Skeletal muscle tissue (tissue), 3 donors: ENCODE measurements at regions not wholly inside any gene's neighbourhood (a gene's known extent, or its start where the extent isn't known, plus 50 kb on each side); places are given as distances from the start of the nearest gene placed in this dataset.
A peak's percentile ranks its signal among the peaks of the same experiment; 100 is the strongest.

Source experiments
- H3K27ac ChIP-seq: one replicate; pipeline ENCODE4 v1.7.0; 2013; ENCODE audit warnings: mild to moderate bottlenecking, low read depth, low read length, inconsistent platforms
- H3K27me3 ChIP-seq, 3 donors: one replicate each; pipeline ENCODE4 v1.7.0; 2013; ENCODE audit warnings: low read length in 3 of 3; ENCODE audit not compliant: control insufficient read depth in 3 of 3, insufficient read depth in 3 of 3
- H3K36me3 ChIP-seq, 3 donors: one replicate each; pipeline ENCODE4 v1.7.0; 2013; ENCODE audit warnings: low read length in 3 of 3; ENCODE audit not compliant: control insufficient read depth in 3 of 3, insufficient read depth in 3 of 3
- H3K4me1 ChIP-seq, 3 donors: one replicate each; pipeline ENCODE4 v1.7.0; 2013; ENCODE audit warnings: low read length in 3 of 3, mild to moderate bottlenecking in 3 of 3; ENCODE audit not compliant: control insufficient read depth in 3 of 3, insufficient read depth in 3 of 3
- H3K4me3 ChIP-seq, 3 donors: one replicate each; pipeline ENCODE4 v1.7.0; 2013; ENCODE audit warnings: low read length in 3 of 3
- H3K9ac ChIP-seq, 3 donors: one replicate each; pipeline ENCODE4 v1.7.0; 2013; ENCODE audit warnings: low read length in 3 of 3, mild to moderate bottlenecking in 3 of 3, moderate library complexity in 2 of 3, low read depth in 1 of 3
- H3K9me3 ChIP-seq, 3 donors: one replicate each; pipeline ENCODE4 v1.7.0; 2013; ENCODE audit warnings: low read length in 3 of 3; ENCODE audit not compliant: control insufficient read depth in 3 of 3
- donor health status: Osteomylitis.

- Histone ChIP-seq H3K27me3 (no peaks in the 10 kb centered on the region), H3K9ac (peak overlapping the region in 1 of 3 donors; percentile 16), H3K36me3 (no peaks in the 10 kb centered on the region), H3K9me3 (no peaks in the 10 kb centered on the region), H3K4me3 (no peak overlapping the region), H3K27ac (peak overlapping the region; percentile 45), H3K4me1 (peaks cover 55 to 61% (median 58%) of the 10 kb centered on the region in 3 donors)
These were observed 78.2 kb downstream of the IRF2BPL start for GRCh38 chr14:76950055-76951020.

GRCh38 chr14:76948976-76949375 lies 79.5 kb downstream of the IRF2BPL start:
- H3K4me1 ChIP-seq = peaks cover 44 to 48% (median 46%) of the 10 kb centered on the region in 3 donors

GRCh38 chr14:76948213-76948947 lies 80.1 kb downstream of the IRF2BPL start:
- Histone ChIP-seq H3K27me3 (no peaks in the 10 kb centered on the region), H3K9ac (peak overlapping the region in 1 of 3 donors; percentile 57), H3K36me3 (no peaks in the 10 kb centered on the region), H3K9me3 (no peaks in the 10 kb centered on the region), H3K4me3 (no peak overlapping the region), H3K27ac (peak overlapping the region; percentile 62), H3K4me1 (peaks cover 40 to 42% (median 40%) of the 10 kb centered on the region in 3 donors)

More at GRCh38 chr14:76948976-76949375, 79.5 kb downstream of the IRF2BPL start:
- H3K27ac ChIP-seq = no peak overlapping the region
- no peak overlapping the region for H3K9ac ChIP-seq
- no peaks in the 10 kb centered on the region for H3K36me3 ChIP-seq
- no peaks in the 10 kb centered on the region for H3K9me3 ChIP-seq
- H3K27me3 ChIP-seq = no peaks in the 10 kb centered on the region
- no peak overlapping the region for H3K4me3 ChIP-seq

- Histone ChIP-seq H3K27me3 (no peaks in the 10 kb centered on the region), H3K27ac (peak overlapping the region; percentile 62), H3K36me3 (no peaks in the 10 kb centered on the region), H3K9ac (peak overlapping the region in 1 of 3 donors; percentile 57), H3K4me3 (no peak overlapping the region), H3K9me3 (no peaks in the 10 kb centered on the region), H3K4me1 (peaks cover 36 to 38% (median 37%) of the 10 kb centered on the region in 3 donors)
These were observed 80.7 kb downstream of the IRF2BPL start for GRCh38 chr14:76947838-76948184.

- peaks cover 36 to 38% (median 37%) of the 10 kb centered on the region in 3 donors for H3K4me1 ChIP-seq
- H3K9me3 ChIP-seq = no peaks in the 10 kb centered on the region
- peak overlapping the region; percentile 62 for H3K27ac ChIP-seq
- no peaks in the 10 kb centered on the region for H3K36me3 ChIP-seq
- H3K27me3 ChIP-seq = no peaks in the 10 kb centered on the region
- peak overlapping the region in 2 of 3 donors; percentile 38 to 49 for H3K4me3 ChIP-seq
- H3K9ac ChIP-seq = peak overlapping the region in 2 of 3 donors; percentile 72 to 79
These were observed 81.2 kb downstream of the IRF2BPL start for GRCh38 chr14:76947078-76947837.

- Histone ChIP-seq H3K36me3 (no peaks in the 10 kb centered on the region), H3K9ac (peak overlapping the region in 2 of 3 donors; percentile 72 to 79), H3K27me3 (no peaks in the 10 kb centered on the region), H3K27ac (peak overlapping the region; percentile 62), H3K4me3 (peak overlapping the region in 2 of 3 donors; percentile 38 to 49), H3K4me1 (peaks cover 36 to 38% (median 37%) of the 10 kb centered on the region in 3 donors), H3K9me3 (no peaks in the 10 kb centered on the region)
These were observed 81.8 kb downstream of the IRF2BPL start for GRCh38 chr14:76946753-76947077.

- Histone ChIP-seq H3K4me1 (peaks cover 19 to 24% (median 20%) of the 10 kb centered on the region in 3 donors), H3K4me3 (no peak overlapping the region), H3K9ac (no peak overlapping the region), H3K36me3 (no peaks in the 10 kb centered on the region), H3K9me3 (no peaks in the 10 kb centered on the region), H3K27ac (no peak overlapping the region), H3K27me3 (no peaks in the 10 kb centered on the region)
These were observed 85.4 kb downstream of the IRF2BPL start for GRCh38 chr14:76943072-76943471.

- no peaks in the 10 kb centered on the region for H3K36me3 ChIP-seq
- no peak overlapping the region for H3K4me3 ChIP-seq
- no peak overlapping the region for H3K9ac ChIP-seq
- H3K9me3 ChIP-seq = no peaks in the 10 kb centered on the region
- no peak overlapping the region for H3K27ac ChIP-seq
- peaks cover 21 to 26% (median 22%) of the 10 kb centered on the region in 3 donors for H3K4me1 ChIP-seq
- H3K27me3 ChIP-seq = no peaks in the 10 kb centered on the region
These were observed 86.3 kb downstream of the IRF2BPL start for GRCh38 chr14:76941946-76942805.

GRCh38 chr14:76941544-76941943 lies 87.0 kb downstream of the IRF2BPL start:
- no peak overlapping the region for H3K27ac ChIP-seq
- no peaks in the 10 kb centered on the region for H3K27me3 ChIP-seq
- no peak overlapping the region for H3K4me3 ChIP-seq
- H3K9me3 ChIP-seq = no peaks in the 10 kb centered on the region
- peaks cover 21 to 26% (median 22%) of the 10 kb centered on the region in 3 donors for H3K4me1 ChIP-seq
- no peak overlapping the region for H3K9ac ChIP-seq
- H3K36me3 ChIP-seq = no peaks in the 10 kb centered on the region
